CD4-positive, alpha-beta T cell (primary cell): ENCODE measurements at regions not wholly inside any gene's neighbourhood (a gene's known extent, or its start where the extent isn't known, plus 50 kb on each side); places are given as distances from the start of the nearest gene placed in this dataset.

ENCODE experiments used
- ATAC-seq: fragments of 200-7000 bp; cut with Tn5 transposase; one replicate; pipeline ENCODE4 v1.10.0; 2022; ENCODE audit warnings: mild to moderate bottlenecking; ENCODE audit not compliant: poor library complexity
- CTCF ChIA-PET: fragments of 350-600 bp; sonication (Branson Sonifier 250); formaldehyde crosslinking; loops from one replicate; lab custom pipeline; 2021; ENCODE audit warnings: antibody characterized with exemption, inconsistent platforms; lab: Charles Lee
- POLR2A ChIA-PET: fragments of 350-600 bp; sonication (Branson Sonifier 250); formaldehyde crosslinking; loops from one replicate; lab custom pipeline; 2021; ENCODE audit warnings: antibody characterized with exemption, inconsistent platforms; lab: Charles Lee
- DNase-seq, 14 experiments: peaks; one replicate each; pipeline ENCODE4 v3.0.0-alpha.2; 2013 to 2020; ENCODE audit warnings: mixed read lengths in 2 of 14
- H3K27ac ChIP-seq, 2 donors: one replicate each; pipeline versions ENCODE4 v1.5.1 to v1.7.0; 2013; ENCODE audit warnings: low read length in 2 of 2, low read depth in 1 of 2, mild to moderate bottlenecking in 1 of 2
- H3K27me3 ChIP-seq, 2 experiments: 1 replicate in 1 of 2; 2 replicates in 1 of 2; pipeline versions ENCODE4 v1.6.1 to v1.7.0; 2013; ENCODE audit warnings: low read length in 2 of 2, control low read depth in 1 of 2, mild to moderate bottlenecking in 1 of 2, moderate library complexity in 1 of 2; ENCODE audit not compliant: insufficient read depth in 2 of 2, control insufficient read depth in 1 of 2
- H3K36me3 ChIP-seq: one replicate; pipeline ENCODE4 v1.6.1; 2013; ENCODE audit warnings: low read length, control low read depth; ENCODE audit not compliant: insufficient read depth
- H3K4me1 ChIP-seq: one replicate; pipeline ENCODE4 v1.6.1; 2013; ENCODE audit warnings: low read length, control low read depth; ENCODE audit not compliant: insufficient read depth
- H3K4me3 ChIP-seq: one replicate; pipeline ENCODE4 v1.5.1; 2013; ENCODE audit warnings: mild to moderate bottlenecking, low read length, moderate library complexity
- H3K9me3 ChIP-seq, 2 experiments: 1 replicate in 1 of 2; 2 replicates in 1 of 2; pipeline versions ENCODE4 v1.6.1 to v1.7.0; 2013; ENCODE audit warnings: low read length in 2 of 2, mild to moderate bottlenecking in 2 of 2, control low read depth in 1 of 2, moderate library complexity in 1 of 2; ENCODE audit not compliant: control insufficient read depth in 1 of 2, insufficient read depth in 1 of 2
- H3K27ac Mint-ChIP-seq: one replicate; pipeline ENCODE4 v1.8.0; 2020; ENCODE audit warnings: mixed read lengths
- H3K27me3 Mint-ChIP-seq: one replicate; pipeline ENCODE4 v1.8.0; 2021; ENCODE audit warnings: mixed read lengths
- H3K36me3 Mint-ChIP-seq: one replicate; pipeline ENCODE4 v1.8.0; 2021; ENCODE audit warnings: low read depth, mixed read lengths
- H3K4me1 Mint-ChIP-seq: one replicate; pipeline ENCODE4 v1.8.0; 2021; ENCODE audit warnings: low read depth, mixed read lengths
- H3K4me3 Mint-ChIP-seq: one replicate; pipeline ENCODE4 v1.8.0; 2020; ENCODE audit warnings: mild to moderate bottlenecking, mixed read lengths
- H3K9me3 Mint-ChIP-seq: one replicate; pipeline ENCODE4 v1.8.0; 2020; ENCODE audit warnings: mixed read lengths
- intact Hi-C, 2 experiments: fragments of 100-400 bp; cut with DNase I in 1 of 2; cut with micrococcal nuclease in 1 of 2; formaldehyde crosslinking; loops; one replicate each; pipeline versions ENCODE4 v1.15.1 to v1.9.0; 2023 to 2025; cut with DNase I, micrococcal nuclease
- TF ChIP-seq, protein P1 (sequence below): fragments of 200-600 bp; IDR thresholded peaks from one replicate; pipeline ENCODE4 v1.8.0; 2022; ENCODE audit warnings: antibody characterized with exemption, mild to moderate bottlenecking

DNA sequence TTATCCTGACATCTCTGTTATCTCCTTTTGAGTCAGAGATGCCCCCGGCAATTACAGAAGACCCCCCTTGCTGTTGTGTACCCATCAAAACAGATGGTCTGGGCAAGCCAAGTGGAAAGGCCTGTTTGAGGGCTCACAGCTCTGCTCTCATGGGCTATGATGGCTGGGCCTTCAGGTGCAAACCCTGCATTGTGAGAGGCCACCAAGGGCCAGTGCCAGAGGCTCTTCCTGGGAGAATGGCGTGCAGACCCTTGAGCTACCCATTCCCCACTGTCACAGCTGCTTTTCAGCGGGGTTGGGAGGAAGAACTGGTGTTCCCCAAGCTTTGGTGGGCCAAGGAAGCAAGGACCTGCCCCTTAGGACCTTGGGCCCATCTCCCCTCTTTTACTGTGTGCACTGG lies 174.7 kb upstream of the PPP1R26 start:
- Histone ChIP-seq H3K4me3 (no peak overlapping the region), H3K36me3 (no peaks in the 10 kb centered on the region), H3K9me3 (peaks cover 0 to 16% of the 10 kb centered on the region in 2 experiments), H3K27me3 (peaks cover 4 to 7% of the 10 kb centered on the region in 2 experiments), H3K27ac (no peak overlapping the region), H3K4me1 (no peaks in the 10 kb centered on the region)
- H3K27me3 Mint-ChIP-seq = peaks cover 12% of the 10 kb centered on the region
- H3K36me3 Mint-ChIP-seq = no peaks in the 10 kb centered on the region
- CTCF ChIA-PET = no interaction called here
- H3K4me1 Mint-ChIP-seq = no peaks in the 10 kb centered on the region
- TF ChIP-seq, protein P1, sequence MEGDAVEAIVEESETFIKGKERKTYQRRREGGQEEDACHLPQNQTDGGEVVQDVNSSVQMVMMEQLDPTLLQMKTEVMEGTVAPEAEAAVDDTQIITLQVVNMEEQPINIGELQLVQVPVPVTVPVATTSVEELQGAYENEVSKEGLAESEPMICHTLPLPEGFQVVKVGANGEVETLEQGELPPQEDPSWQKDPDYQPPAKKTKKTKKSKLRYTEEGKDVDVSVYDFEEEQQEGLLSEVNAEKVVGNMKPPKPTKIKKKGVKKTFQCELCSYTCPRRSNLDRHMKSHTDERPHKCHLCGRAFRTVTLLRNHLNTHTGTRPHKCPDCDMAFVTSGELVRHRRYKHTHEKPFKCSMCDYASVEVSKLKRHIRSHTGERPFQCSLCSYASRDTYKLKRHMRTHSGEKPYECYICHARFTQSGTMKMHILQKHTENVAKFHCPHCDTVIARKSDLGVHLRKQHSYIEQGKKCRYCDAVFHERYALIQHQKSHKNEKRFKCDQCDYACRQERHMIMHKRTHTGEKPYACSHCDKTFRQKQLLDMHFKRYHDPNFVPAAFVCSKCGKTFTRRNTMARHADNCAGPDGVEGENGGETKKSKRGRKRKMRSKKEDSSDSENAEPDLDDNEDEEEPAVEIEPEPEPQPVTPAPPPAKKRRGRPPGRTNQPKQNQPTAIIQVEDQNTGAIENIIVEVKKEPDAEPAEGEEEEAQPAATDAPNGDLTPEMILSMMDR = no peak
- H3K27ac Mint-ChIP-seq = no peak overlapping the region
- DNase-seq = no peak
- no peak overlapping the region for H3K4me3 Mint-ChIP-seq
- POLR2A ChIA-PET = no interaction called here
- ATAC-seq = no peak
- intact Hi-C loops = no loop called here
- H3K9me3 Mint-ChIP-seq = no peaks in the 10 kb centered on the region

DNA sequence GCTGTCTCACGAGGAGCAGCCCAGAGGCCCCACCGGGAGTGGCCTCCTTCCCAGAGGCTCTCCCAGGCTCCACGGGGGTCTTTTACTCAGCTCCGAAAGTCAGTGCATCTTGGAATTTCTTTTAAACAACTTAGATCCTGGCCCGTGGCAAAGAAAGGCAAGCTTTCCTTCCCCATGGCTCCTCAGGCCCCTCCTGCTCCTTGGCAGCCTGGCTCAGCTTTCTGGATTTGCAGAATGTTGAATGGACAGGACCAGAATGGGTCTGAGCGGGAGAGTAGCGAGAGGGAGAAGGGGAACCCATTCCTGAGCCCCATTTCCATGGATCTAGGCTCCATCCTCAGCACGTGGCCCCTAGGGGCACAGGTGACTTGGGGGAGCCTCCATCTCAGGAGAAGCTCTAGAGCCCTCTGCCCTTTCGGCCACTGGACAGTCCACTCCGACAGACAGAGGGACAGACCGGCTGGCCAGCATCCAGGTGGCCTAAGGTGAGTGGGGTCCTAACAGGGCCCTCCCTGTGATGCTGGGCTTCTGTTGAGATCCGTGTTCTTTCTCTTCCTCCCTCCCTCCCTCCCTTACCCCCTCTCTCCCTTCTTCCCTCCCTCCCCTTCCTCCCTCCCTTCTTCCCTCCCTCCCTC lies 173.9 kb upstream of the PPP1R26 start:
- TF ChIP-seq, protein P1 = no peak
- Mint-ChIP-seq H3K4me1 (no peaks in the 10 kb centered on the region), H3K27ac (no peak overlapping the region), H3K36me3 (no peaks in the 10 kb centered on the region), H3K27me3 (peaks cover 16% of the 10 kb centered on the region), H3K9me3 (no peaks in the 10 kb centered on the region), H3K4me3 (no peak overlapping the region)
- no peak for ATAC-seq
- intact Hi-C loops = no loop called here
- Histone ChIP-seq H3K9me3 (peaks cover 0 to 21% of the 10 kb centered on the region in 2 experiments), H3K36me3 (no peaks in the 10 kb centered on the region), H3K4me3 (no peak overlapping the region), H3K27me3 (peaks cover 4 to 11% of the 10 kb centered on the region in 2 experiments), H3K27ac (no peak overlapping the region), H3K4me1 (no peaks in the 10 kb centered on the region)
- POLR2A ChIA-PET = no interaction called here
- CTCF ChIA-PET = no interaction called here
- DNase-seq = no peak

DNA sequence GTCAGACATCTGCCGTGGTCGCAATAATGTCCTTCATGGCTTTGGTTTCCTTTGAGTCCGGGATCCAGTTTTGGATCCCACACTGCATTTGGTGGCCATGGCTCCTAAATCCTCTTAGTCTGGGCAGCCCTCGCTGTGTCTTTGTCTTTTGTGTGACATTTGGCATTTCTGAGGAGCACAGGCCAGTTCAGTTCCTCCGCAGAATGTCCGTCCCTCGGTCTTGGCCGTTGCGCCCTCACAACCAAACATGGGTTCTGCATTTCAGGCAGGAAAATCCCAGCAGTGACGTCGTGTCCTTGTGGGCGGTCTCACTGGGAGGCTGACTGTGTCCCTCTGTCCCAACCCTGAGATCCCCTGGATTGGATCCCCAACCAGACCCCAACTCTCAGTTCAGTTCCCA lies 172.9 kb upstream of the PPP1R26 start:
- ATAC-seq (no peak), DNase-seq (no peak)
- TF ChIP-seq, protein P1 = no peak
- Histone ChIP-seq H3K27me3 (peaks cover 4 to 8% of the 10 kb centered on the region in 2 experiments), H3K27ac (no peak overlapping the region), H3K9me3 (peaks cover 0 to 21% of the 10 kb centered on the region in 2 experiments), H3K4me3 (no peak overlapping the region), H3K4me1 (no peaks in the 10 kb centered on the region), H3K36me3 (no peaks in the 10 kb centered on the region)
- Mint-ChIP-seq H3K27me3 (peaks cover 19% of the 10 kb centered on the region), H3K4me3 (no peak overlapping the region), H3K27ac (no peak overlapping the region), H3K36me3 (no peaks in the 10 kb centered on the region), H3K4me1 (no peaks in the 10 kb centered on the region), H3K9me3 (no peaks in the 10 kb centered on the region)
- intact Hi-C loops = no loop called here
- ChIA-PET CTCF (no interaction called here), POLR2A (no interaction called here)
